Keratinocyte (primary cell): ENCODE measurements at regions not wholly inside any gene's neighbourhood (a gene's known extent, or its start where the extent isn't known, plus 50 kb on each side); places are given as distances from the start of the nearest gene placed in this dataset.

Source experiments
- DNase-seq: peaks from one replicate; pipeline ENCODE4 v3.0.0-alpha.2; 2011; ENCODE audit warnings: low read depth, missing footprints, low spot score
- FAIRE-seq: peaks from 2 replicates; lab custom pipeline; 2011; peaks lifted over from hg19 to GRCh38; lab: Jason Lieb, UNC
- H2AFZ ChIP-seq: 2 replicates; pipeline ENCODE4 v1.6.0; 2012; ENCODE audit warnings: low read length, control low read depth, inconsistent platforms; ENCODE audit not compliant: control insufficient read depth
- H3K27ac ChIP-seq: 2 replicates; pipeline ENCODE4 v1.5.1; 2011; ENCODE audit warnings: low read length; ENCODE audit not compliant: control insufficient read depth, insufficient read depth
- H3K27me3 ChIP-seq: 3 replicates; pipeline ENCODE4 v1.6.0; 2011; ENCODE audit warnings: low read length; ENCODE audit not compliant: control insufficient read depth, insufficient read depth; ENCODE audit errors: extremely low read depth
- H3K36me3 ChIP-seq, 2 experiments: 2 replicates in 1 of 2; 3 replicates in 1 of 2; pipeline ENCODE4 v1.5.1; 2011; ENCODE audit warnings: low read length in 2 of 2, mild to moderate bottlenecking in 1 of 2; ENCODE audit not compliant: control insufficient read depth in 2 of 2, insufficient read depth in 2 of 2; ENCODE audit errors: extremely low read depth in 1 of 2
- H3K4me1 ChIP-seq: 3 replicates; pipeline ENCODE4 v1.5.1; 2011; ENCODE audit warnings: low read length; ENCODE audit not compliant: control insufficient read depth, insufficient read depth; ENCODE audit errors: extremely low read depth
- H3K4me2 ChIP-seq: 3 replicates; pipeline ENCODE4 v1.6.0; 2011; ENCODE audit warnings: low read depth, low read length; ENCODE audit not compliant: control insufficient read depth, insufficient read depth; ENCODE audit errors: extremely low read depth
- H3K4me3 ChIP-seq, 3 experiments: fragments of 200-600 bp in 1 of 3; sonication (generic) in 1 of 3; 2 replicates in 2 of 3; 3 replicates in 1 of 3; pipeline ENCODE4 v1.5.1; 2011 to 2016; ENCODE audit warnings: low read length in 3 of 3, mild to moderate bottlenecking in 3 of 3, control low read depth in 2 of 3, inconsistent platforms in 1 of 3, low read depth in 1 of 3, mixed read lengths in 1 of 3, mixed run types in 1 of 3, moderate library complexity in 1 of 3; ENCODE audit not compliant: control insufficient read depth in 2 of 3, insufficient read depth in 2 of 3; ENCODE audit errors: extremely low read depth in 1 of 3
- H3K79me2 ChIP-seq: 2 replicates; pipeline ENCODE4 v1.6.0; 2012; ENCODE audit warnings: low read length; ENCODE audit not compliant: control insufficient read depth, insufficient read depth
- H3K9ac ChIP-seq: 3 replicates; pipeline ENCODE4 v1.6.0; 2011; ENCODE audit warnings: low read length; ENCODE audit not compliant: control insufficient read depth, insufficient read depth; ENCODE audit errors: extremely low read depth
- H3K9me1 ChIP-seq: 3 replicates; pipeline ENCODE4 v1.6.0; 2011; ENCODE audit warnings: low read length; ENCODE audit not compliant: control insufficient read depth, insufficient read depth; ENCODE audit errors: extremely low read depth
- H3K9me3 ChIP-seq: 2 replicates; pipeline ENCODE4 v1.5.1; 2012; ENCODE audit warnings: low read depth, low read length; ENCODE audit not compliant: control insufficient read depth
- H4K20me1 ChIP-seq: 3 replicates; pipeline ENCODE4 v1.6.0; 2011; ENCODE audit warnings: low read length; ENCODE audit not compliant: control insufficient read depth, insufficient read depth; ENCODE audit errors: extremely low read depth
- EZH2 ChIP-seq: IDR thresholded peaks from one replicate; pipeline ENCODE4 v1.6.1; 2012; ENCODE audit warnings: inconsistent platforms, mild to moderate bottlenecking, low read length, moderate library complexity
- dilution Hi-C: fragments of 300-500 bp; cut with MboI; formaldehyde crosslinking; loops from one replicate; pipeline ENCODE4 v1.7.0; 2020; ENCODE audit warnings: low sequenced_read_pairs; ENCODE audit not compliant: extremely low pct_ligation_motif_present
- TF ChIP-seq, protein P1 (sequence below), 3 experiments: IDR thresholded peaks in 1 of 3; conservative IDR thresholded peaks in 1 of 3; optimal IDR thresholded peaks in 1 of 3; 2 replicates in 2 of 3; 3 replicates in 1 of 3; pipeline versions ENCODE3 to v1.5.1; 2011; ENCODE audit warnings: low read length in 3 of 3, mild to moderate bottlenecking in 3 of 3, moderate library complexity in 2 of 3, control low read depth in 1 of 3, inconsistent platforms in 1 of 3; ENCODE audit not compliant: insufficient read depth in 2 of 3; ENCODE audit errors: extremely low read depth in 1 of 3

GRCh38 chr6:169999367-169999766 lies 247.9 kb downstream of the ERMARD start:
- DNase-seq: no peak
- H4K20me1 ChIP-seq: no peaks in the 10 kb centered on the region

DNA sequence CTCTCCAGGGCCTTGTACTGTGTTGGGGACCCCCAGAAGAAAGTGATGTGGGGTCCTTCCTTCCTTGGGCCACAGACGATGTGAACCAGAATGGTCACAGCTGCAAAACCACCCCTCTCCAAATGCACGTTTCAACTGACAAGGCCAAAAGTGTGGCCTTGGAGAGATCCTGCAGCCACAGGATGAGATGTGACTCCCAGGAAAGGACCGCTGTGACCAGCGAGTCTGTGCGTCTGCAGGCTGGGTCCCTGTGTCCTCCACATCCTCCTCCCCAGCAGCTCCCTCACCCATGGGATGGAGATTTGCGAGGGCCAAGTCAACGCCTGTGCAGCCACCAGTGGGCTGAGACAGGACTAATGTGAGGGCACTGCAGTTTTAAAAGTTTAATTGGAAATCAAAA lies 247.0 kb downstream of the ERMARD start:
- no peaks in the 10 kb centered on the region for H3K36me3 ChIP-seq
- H3K4me2 ChIP-seq: no peak overlapping the region
- no peaks in the 10 kb centered on the region for H3K79me2 ChIP-seq
- H3K27me3 ChIP-seq: no peaks in the 10 kb centered on the region
- no peaks in the 10 kb centered on the region for H4K20me1 ChIP-seq
- peaks cover 5% of the 10 kb centered on the region for H3K9me3 ChIP-seq
- no peak overlapping the region for H3K9ac ChIP-seq
- no peak overlapping the region for H3K27ac ChIP-seq
- dilution Hi-C loops: no loop called here
- no peaks in the 10 kb centered on the region for H3K9me1 ChIP-seq
- FAIRE-seq (no peak), DNase-seq (no peak)
- TF ChIP-seq, protein P1, sequence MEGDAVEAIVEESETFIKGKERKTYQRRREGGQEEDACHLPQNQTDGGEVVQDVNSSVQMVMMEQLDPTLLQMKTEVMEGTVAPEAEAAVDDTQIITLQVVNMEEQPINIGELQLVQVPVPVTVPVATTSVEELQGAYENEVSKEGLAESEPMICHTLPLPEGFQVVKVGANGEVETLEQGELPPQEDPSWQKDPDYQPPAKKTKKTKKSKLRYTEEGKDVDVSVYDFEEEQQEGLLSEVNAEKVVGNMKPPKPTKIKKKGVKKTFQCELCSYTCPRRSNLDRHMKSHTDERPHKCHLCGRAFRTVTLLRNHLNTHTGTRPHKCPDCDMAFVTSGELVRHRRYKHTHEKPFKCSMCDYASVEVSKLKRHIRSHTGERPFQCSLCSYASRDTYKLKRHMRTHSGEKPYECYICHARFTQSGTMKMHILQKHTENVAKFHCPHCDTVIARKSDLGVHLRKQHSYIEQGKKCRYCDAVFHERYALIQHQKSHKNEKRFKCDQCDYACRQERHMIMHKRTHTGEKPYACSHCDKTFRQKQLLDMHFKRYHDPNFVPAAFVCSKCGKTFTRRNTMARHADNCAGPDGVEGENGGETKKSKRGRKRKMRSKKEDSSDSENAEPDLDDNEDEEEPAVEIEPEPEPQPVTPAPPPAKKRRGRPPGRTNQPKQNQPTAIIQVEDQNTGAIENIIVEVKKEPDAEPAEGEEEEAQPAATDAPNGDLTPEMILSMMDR (optimal IDR thresholded peaks at IDR 0.05 in 1 of 3, IDR thresholded peaks at IDR 0.05 in 1 of 3, conservative IDR thresholded peaks at IDR 0.05 in 1 of 3; ENCODE audit: extremely low read depth in 1 of 3, insufficient read depth in 2 of 3, low read length in 3 of 3): no peak
- no peak for TF ChIP-seq EZH2
- H3K4me1 ChIP-seq: peaks cover 7% of the 10 kb centered on the region
- no peak overlapping the region for H2AFZ ChIP-seq
- H3K4me3 ChIP-seq: no peak overlapping the region

More at GRCh38 chr6:169999367-169999766, 247.9 kb downstream of the ERMARD start:
- Histone ChIP-seq H3K36me3 (no peaks in the 10 kb centered on the region), H3K9ac (no peak overlapping the region), H3K9me1 (no peaks in the 10 kb centered on the region), H3K27ac (no peak overlapping the region), H3K4me2 (no peak overlapping the region), H3K4me1 (peaks cover 7% of the 10 kb centered on the region), H2AFZ (no peak overlapping the region), H3K79me2 (no peaks in the 10 kb centered on the region), H3K9me3 (peaks cover 6% of the 10 kb centered on the region), H3K4me3 (no peak overlapping the region), H3K27me3 (no peaks in the 10 kb centered on the region)
- no peak for FAIRE-seq
- TF ChIP-seq, protein P1 (optimal IDR thresholded peaks at IDR 0.05 in 1 of 3, IDR thresholded peaks at IDR 0.05 in 1 of 3, conservative IDR thresholded peaks at IDR 0.05 in 1 of 3; ENCODE audit: extremely low read depth in 1 of 3, insufficient read depth in 2 of 3, low read length in 3 of 3): no peak
- TF ChIP-seq EZH2: no peak
- dilution Hi-C loops: no loop called here
